K562 (cell line): ENCODE measurements at regions not wholly inside any gene's neighbourhood (a gene's known extent, or its start where the extent isn't known, plus 50 kb on each side); places are given as distances from the start of the nearest gene placed in this dataset.

Source experiments
- AFF4 ChIP-seq: sonication (generic); formaldehyde crosslinking; IDR thresholded peaks from 2 replicates; pipeline ENCODE4 v1.8.0; 2023; ENCODE audit warnings: mild to moderate bottlenecking, missing genetic modification reagents
- CTCF ChIP-seq, 3 experiments: IDR thresholded peaks in 2 of 3; conservative IDR thresholded peaks in 1 of 3; 2 replicates each; pipeline ENCODE4 v1.5.1; 2011 to 2012; ENCODE audit warnings: low read length in 3 of 3, mild to moderate bottlenecking in 3 of 3, control low read depth in 2 of 3, improper control_type of control experiment in 1 of 3, inconsistent platforms in 1 of 3, low read depth in 1 of 3, mixed read lengths in 1 of 3, moderate library complexity in 1 of 3; ENCODE audit not compliant: insufficient read depth in 2 of 3
- FOS ChIP-seq: IDR thresholded peaks from 3 replicates; pipeline ENCODE4 v1.6.1; 2011; ENCODE audit not compliant: insufficient read length; ENCODE audit errors: extremely low read depth
- FOSL1 ChIP-seq: fragments of 200-800 bp; sonication (Bioruptor generic); conservative IDR thresholded peaks from 2 replicates; pipeline ENCODE4 v1.6.1; 2016; ENCODE audit warnings: missing genetic modification characterization, missing compliant biosample characterization
- GABPA ChIP-seq: fragments of 200-800 bp; sonication (Bioruptor generic); conservative IDR thresholded peaks from 2 replicates; pipeline ENCODE4 v1.6.1; 2016; ENCODE audit warnings: low read depth, missing genetic modification characterization, missing compliant biosample characterization
- GATAD2B ChIP-seq: fragments of 450-650 bp; IDR thresholded peaks from 2 replicates; pipeline ENCODE4 v1.6.1; 2017; ENCODE audit warnings: mild to moderate bottlenecking, borderline replicate concordance
- KAT2B ChIP-seq: IDR thresholded peaks from one replicate; pipeline ENCODE4 v1.6.1; 2012; ENCODE audit warnings: low read depth, mild to moderate bottlenecking, control low read depth, inconsistent platforms, low read length, moderate library complexity
- KDM1A ChIP-seq, 2 experiments: fragments of 450-650 bp; IDR thresholded peaks; 2 replicates each; pipeline ENCODE4 v1.6.1; 2016; ENCODE audit warnings: mild to moderate bottlenecking in 2 of 2
- LARP7 ChIP-seq: fragments of 450-650 bp; IDR thresholded peaks from 2 replicates; pipeline ENCODE4 v1.6.1; 2016
- MITF ChIP-seq: IDR thresholded peaks from 2 replicates; pipeline ENCODE4 v1.6.1; 2014; ENCODE audit warnings: antibody characterized with exemption
- PPARD ChIP-seq: fragments of 250-450 bp; sonication (Bioruptor Pico); IDR thresholded peaks from 2 replicates; pipeline ENCODE4 v1.8.0; 2022; ENCODE audit warnings: inconsistent platforms, mild to moderate bottlenecking, moderate library complexity
- ZFP36 ChIP-seq: fragments of 150-350 bp; IDR thresholded peaks from 2 replicates; pipeline ENCODE4 v1.6.1; 2018; ENCODE audit warnings: low read length, low read depth; ENCODE audit not compliant: partially characterized antibody
- ZNF384 ChIP-seq: IDR thresholded peaks from 2 replicates; pipeline ENCODE4 v1.6.1; 2012; ENCODE audit warnings: low read depth, low read length, improper control_type of control experiment

GRCh38 chr6:169342710-169343109 is 89.1 kb upstream of the THBS2 start:
- TF ChIP-seq MITF (no peak), ZNF384 (no peak), FOSL1 (tag) (no peak), ZFP36 (no peak), LARP7 (no peak), AFF4 (CRISPR knock-in tag) (no peak), KAT2B (no peak), PPARD (CRISPR knock-in tag) (no peak), GABPA (tag) (no peak), GATAD2B (no peak), FOS (no peak), CTCF (IDR thresholded peaks at IDR 0.05 in 2 of 3, conservative IDR thresholded peaks at IDR 0.05 in 1 of 3; ENCODE audit: insufficient read depth in 2 of 3, low read depth in 1 of 3, low read length in 3 of 3) (no peak), KDM1A (IDR thresholded peaks at IDR 0.05) (no peak)
